Esophagus squamous epithelium (tissue), 5 donors: ENCODE measurements at regions not wholly inside any gene's neighbourhood (a gene's known extent, or its start where the extent isn't known, plus 50 kb on each side); places are given as distances from the start of the nearest gene placed in this dataset.

Source experiments
- DNase-seq: peaks from one replicate; lab custom pipeline; 2025; lab: John Stamatoyannopoulos, UW
- H3K27ac ChIP-seq, 4 donors: fragments of 200-600 bp; sonication (generic); one replicate each; pipeline ENCODE4 v1.5.1; 2016 to 2019; ENCODE audit warnings: mild to moderate bottlenecking in 1 of 4
- H3K27me3 ChIP-seq, 4 donors: fragments of 200-600 bp; sonication (generic); 1 replicate in 3 of 4; 2 replicates in 1 of 4; pipeline versions ENCODE4 v1.5.1 to v1.6.0; 2017 to 2021; ENCODE audit warnings: antibody characterized with exemption in 1 of 4
- H3K36me3 ChIP-seq, 3 donors: fragments of 200-600 bp; sonication (generic); one replicate each; pipeline ENCODE4 v1.5.1; 2016 to 2019
- H3K4me1 ChIP-seq, 3 donors: fragments of 200-600 bp; sonication (generic); one replicate each; pipeline ENCODE4 v1.5.1; 2017 to 2019
- H3K4me3 ChIP-seq, 4 donors: fragments of 200-600 bp; sonication (generic); 1 replicate in 3 of 4; 2 replicates in 1 of 4; pipeline ENCODE4 v1.5.1; 2016 to 2019; ENCODE audit warnings: mild to moderate bottlenecking in 2 of 4, moderate library complexity in 1 of 4
- H3K9me3 ChIP-seq, 3 donors: fragments of 200-600 bp; sonication (generic); one replicate each; pipeline ENCODE4 v1.5.1; 2016 to 2019
- POLR2A ChIP-seq, 4 donors: fragments of 450-650 bp; IDR thresholded peaks; one replicate each; pipeline ENCODE4 v1.6.1; 2017; ENCODE audit warnings: antibody characterized with exemption in 4 of 4, mild to moderate bottlenecking in 4 of 4, moderate library complexity in 3 of 4
- WGBS, 2 donors: methylation state at CpG; one replicate each; pipeline ENCODE4 v1.1.5; 2018; 5-methylcytosine and 5-hydroxymethylcytosine counted together
- intact Hi-C: fragments of 100-400 bp; cut with DNase I; formaldehyde crosslinking; loops from one replicate; pipeline ENCODE4 v1.15.0; 2022
- TF ChIP-seq, protein P1 (sequence below), 6 experiments: fragments of 450-650 bp in 4 of 6; fragments of 200-600 bp in 2 of 6; sonication (generic) in 2 of 6; IDR thresholded peaks; one replicate each; pipeline ENCODE4 v1.5.1; 2016 to 2019; ENCODE audit warnings: antibody characterized with exemption in 6 of 6, mild to moderate bottlenecking in 4 of 6, moderate library complexity in 4 of 6
- donor health status: DM: yes; HTN: yes; CAD: no.

- no peaks in the 10 kb centered on the region for H3K27me3 ChIP-seq
- no peaks in the 10 kb centered on the region for H3K4me1 ChIP-seq
- no peaks in the 10 kb centered on the region for H3K9me3 ChIP-seq
- WGBS, 2 donors, result 77 to 84% methylated on average over 8 of the region's 8 CpGs
- TF ChIP-seq POLR2A (IDR thresholded peaks at IDR 0.05), result no peak
- TF ChIP-seq, protein P1, sequence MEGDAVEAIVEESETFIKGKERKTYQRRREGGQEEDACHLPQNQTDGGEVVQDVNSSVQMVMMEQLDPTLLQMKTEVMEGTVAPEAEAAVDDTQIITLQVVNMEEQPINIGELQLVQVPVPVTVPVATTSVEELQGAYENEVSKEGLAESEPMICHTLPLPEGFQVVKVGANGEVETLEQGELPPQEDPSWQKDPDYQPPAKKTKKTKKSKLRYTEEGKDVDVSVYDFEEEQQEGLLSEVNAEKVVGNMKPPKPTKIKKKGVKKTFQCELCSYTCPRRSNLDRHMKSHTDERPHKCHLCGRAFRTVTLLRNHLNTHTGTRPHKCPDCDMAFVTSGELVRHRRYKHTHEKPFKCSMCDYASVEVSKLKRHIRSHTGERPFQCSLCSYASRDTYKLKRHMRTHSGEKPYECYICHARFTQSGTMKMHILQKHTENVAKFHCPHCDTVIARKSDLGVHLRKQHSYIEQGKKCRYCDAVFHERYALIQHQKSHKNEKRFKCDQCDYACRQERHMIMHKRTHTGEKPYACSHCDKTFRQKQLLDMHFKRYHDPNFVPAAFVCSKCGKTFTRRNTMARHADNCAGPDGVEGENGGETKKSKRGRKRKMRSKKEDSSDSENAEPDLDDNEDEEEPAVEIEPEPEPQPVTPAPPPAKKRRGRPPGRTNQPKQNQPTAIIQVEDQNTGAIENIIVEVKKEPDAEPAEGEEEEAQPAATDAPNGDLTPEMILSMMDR (IDR thresholded peaks at IDR 0.05), result no peak
- H3K27ac ChIP-seq, result no peak overlapping the region
- DNase-seq, result no peak
- no peak overlapping the region for H3K4me3 ChIP-seq
- H3K36me3 ChIP-seq, result no peaks in the 10 kb centered on the region
- intact Hi-C loops, result no loop called here
Measured at GRCh38 chr1:214898161-214898560, 184.4 kb upstream of the KCNK2 start.

GRCh38 chr1:214898718-214899117 lies 183.8 kb upstream of the KCNK2 start:
- no peak overlapping the region for H3K27ac ChIP-seq
- intact Hi-C loops, result no loop called here
- TF ChIP-seq, protein P1 (IDR thresholded peaks at IDR 0.05), result no peak
- TF ChIP-seq POLR2A (IDR thresholded peaks at IDR 0.05), result no peak
- DNase-seq, result no peak
- no peaks in the 10 kb centered on the region for H3K36me3 ChIP-seq
- no peaks in the 10 kb centered on the region for H3K4me1 ChIP-seq
- H3K27me3 ChIP-seq, result no peaks in the 10 kb centered on the region
- no peak overlapping the region for H3K4me3 ChIP-seq
- no peaks in the 10 kb centered on the region for H3K9me3 ChIP-seq
- WGBS, 2 donors, result 61 to 63% methylated on average over 3 of the region's 3 CpGs

- intact Hi-C loops, result no loop called here
- Histone ChIP-seq H3K4me3 (no peak overlapping the region), H3K9me3 (no peaks in the 10 kb centered on the region), H3K27me3 (no peaks in the 10 kb centered on the region), H3K4me1 (no peaks in the 10 kb centered on the region), H3K36me3 (no peaks in the 10 kb centered on the region), H3K27ac (no peak overlapping the region)
- TF ChIP-seq, protein P1 (IDR thresholded peaks at IDR 0.05), result no peak
- no peak for TF ChIP-seq POLR2A (IDR thresholded peaks at IDR 0.05)
- DNase-seq, result no peak
Measured at GRCh38 chr1:214899908-214900460, 182.6 kb upstream of the KCNK2 start.

GRCh38 chr1:214900590-214900989 lies 181.9 kb upstream of the KCNK2 start:
- 69 to 71% methylated on average over 4 of the region's 4 CpGs for WGBS, 2 donors
- no peak overlapping the region for H3K4me3 ChIP-seq
- H3K9me3 ChIP-seq, result no peaks in the 10 kb centered on the region
- no peak overlapping the region for H3K27ac ChIP-seq
- no peak for TF ChIP-seq POLR2A (IDR thresholded peaks at IDR 0.05)
- TF ChIP-seq, protein P1 (IDR thresholded peaks at IDR 0.05), result no peak
- H3K27me3 ChIP-seq, result no peaks in the 10 kb centered on the region
- H3K4me1 ChIP-seq, result no peaks in the 10 kb centered on the region
- H3K36me3 ChIP-seq, result no peaks in the 10 kb centered on the region
- intact Hi-C loops, result no loop called here
- no peak for DNase-seq

DNA sequence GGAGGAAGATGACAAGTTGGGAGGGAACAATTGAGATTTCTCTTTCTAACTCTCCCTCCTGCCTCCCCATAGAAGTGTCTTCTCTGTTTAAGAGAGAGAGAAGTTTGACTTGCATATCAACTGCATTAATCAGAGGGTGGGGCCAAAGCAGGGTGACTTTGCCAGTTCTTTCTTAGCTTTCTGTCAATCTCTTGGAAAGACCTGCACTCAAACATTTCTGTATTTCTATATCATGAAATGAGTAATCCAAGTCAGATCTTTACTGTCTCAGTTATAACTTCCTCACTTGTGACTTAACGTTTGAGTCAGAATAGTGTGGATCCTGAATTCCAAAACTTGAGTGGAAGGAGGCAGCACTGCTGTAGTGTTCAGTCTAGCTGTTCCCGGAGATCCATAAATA lies 180.8 kb upstream of the KCNK2 start:
- TF ChIP-seq POLR2A (IDR thresholded peaks at IDR 0.05), result no peak
- TF ChIP-seq, protein P1 (IDR thresholded peaks at IDR 0.05), result no peak
- Histone ChIP-seq H3K27me3 (no peaks in the 10 kb centered on the region), H3K36me3 (no peaks in the 10 kb centered on the region), H3K4me3 (no peak overlapping the region), H3K27ac (no peak overlapping the region), H3K4me1 (no peaks in the 10 kb centered on the region), H3K9me3 (no peaks in the 10 kb centered on the region)
- intact Hi-C loops, result no loop called here
- DNase-seq, result no peak
- 55 to 71% methylated on average over 2 of the region's 2 CpGs for WGBS, 2 donors
